ENCODE measurements at regions not wholly inside any gene's neighbourhood (a gene's known extent, or its start where the extent isn't known, plus 50 kb on each side); places are given as distances from the start of the nearest gene placed in this dataset.
"Not testable (repeated sequence)": the region's sequence is repeated elsewhere in the genome, so short reads cannot be mapped to it uniquely, and the experiment has no call there.

DNA sequence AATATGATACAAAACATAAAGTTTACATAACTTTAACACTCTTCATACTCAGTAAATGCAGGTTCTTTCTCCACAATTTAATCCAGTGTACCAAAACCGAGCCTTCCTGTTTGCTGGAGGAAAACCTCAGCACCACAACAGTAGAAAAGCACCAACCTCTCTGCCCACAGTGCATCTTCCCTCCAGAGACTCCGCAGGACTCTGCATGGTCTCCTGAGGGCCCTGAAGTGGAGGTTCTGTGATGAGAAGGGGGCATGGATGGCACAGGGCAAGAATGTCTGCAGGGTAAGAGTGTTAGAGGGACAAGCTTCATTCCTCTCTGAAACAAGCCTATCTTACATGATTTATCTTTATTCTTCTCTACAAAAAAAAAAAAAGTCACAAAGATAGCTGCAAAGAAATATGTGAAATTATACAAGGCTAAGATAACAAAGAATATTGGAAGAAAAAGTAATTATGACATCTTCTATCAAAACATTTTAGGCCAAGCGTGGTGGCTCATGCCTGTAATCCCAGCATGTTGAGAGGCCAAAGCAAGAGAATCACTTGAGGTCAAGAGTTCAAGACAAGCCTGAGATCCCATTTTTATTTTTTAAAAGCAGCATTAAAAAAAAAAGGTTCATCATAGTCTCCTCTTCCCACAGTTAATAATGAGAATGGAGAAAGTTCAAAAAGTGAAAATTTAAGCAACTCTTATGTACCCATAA lies 102.0 kb downstream of the VPREB1 start:
- DNase-seq, result no peak

DNA sequence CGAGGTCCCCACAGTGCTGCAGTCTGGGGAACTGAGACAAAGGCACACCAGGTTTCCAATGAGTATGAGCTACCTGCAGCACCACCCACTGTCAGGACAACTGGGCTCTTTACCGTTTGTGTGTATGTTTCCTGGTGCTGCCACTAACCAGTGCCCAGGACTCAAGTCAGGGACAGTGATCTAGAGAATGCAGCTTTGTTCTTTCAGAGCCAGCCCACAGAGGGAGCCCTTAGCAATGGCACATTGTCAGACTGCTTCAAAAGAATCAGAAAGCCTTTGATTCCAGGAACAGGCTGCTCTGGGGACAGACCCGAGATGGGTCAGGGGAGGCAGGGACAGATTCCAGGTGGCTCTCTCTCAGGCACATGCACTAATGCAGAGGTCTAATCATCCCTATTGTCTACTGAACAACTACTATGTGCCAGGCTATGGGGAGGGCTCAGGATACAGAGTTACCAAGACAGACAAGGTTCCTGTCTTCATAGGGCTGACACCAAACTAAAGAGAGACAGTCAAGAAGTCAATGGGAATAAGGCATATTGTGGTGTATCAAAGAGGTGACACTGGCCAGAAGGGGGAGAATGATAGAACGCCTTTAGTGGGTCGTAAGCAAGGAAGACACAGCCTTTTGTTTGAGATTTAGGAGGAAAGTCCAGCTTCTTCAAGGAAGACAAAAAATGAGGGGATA lies 103.7 kb downstream of the VPREB1 start:
- DNase-seq, result no peak

DNA sequence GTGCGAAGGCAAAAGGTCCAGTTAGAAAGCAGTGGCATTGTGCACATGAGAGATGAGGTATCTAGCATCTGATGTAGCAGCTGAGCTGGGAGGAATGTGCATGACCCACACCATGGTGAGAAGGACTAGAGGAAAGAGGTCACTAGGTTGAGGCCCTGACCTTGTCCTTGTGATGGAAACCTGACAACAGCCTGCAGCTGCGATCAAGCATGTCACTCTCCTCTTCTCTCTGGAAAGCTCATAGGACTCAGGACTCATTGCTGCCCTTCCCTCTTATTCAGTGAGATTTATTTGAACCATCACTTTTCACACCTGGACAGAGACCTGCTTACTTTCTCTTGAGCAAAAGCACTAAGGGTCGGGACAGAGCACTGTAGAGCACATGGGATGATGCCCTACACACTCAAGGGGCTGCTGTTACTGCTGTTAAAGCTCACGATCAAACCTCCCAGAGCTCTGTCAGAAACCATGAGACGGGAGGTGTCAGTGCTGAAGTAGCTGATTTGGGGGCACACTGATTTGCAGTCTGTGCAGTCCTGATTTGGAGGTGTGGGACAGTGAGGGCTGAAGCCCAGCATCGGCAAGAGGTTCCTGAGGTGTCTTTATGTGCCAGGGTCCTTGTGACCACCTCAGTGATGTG lies 104.3 kb downstream of the VPREB1 start:
- no peak for DNase-seq

DNA sequence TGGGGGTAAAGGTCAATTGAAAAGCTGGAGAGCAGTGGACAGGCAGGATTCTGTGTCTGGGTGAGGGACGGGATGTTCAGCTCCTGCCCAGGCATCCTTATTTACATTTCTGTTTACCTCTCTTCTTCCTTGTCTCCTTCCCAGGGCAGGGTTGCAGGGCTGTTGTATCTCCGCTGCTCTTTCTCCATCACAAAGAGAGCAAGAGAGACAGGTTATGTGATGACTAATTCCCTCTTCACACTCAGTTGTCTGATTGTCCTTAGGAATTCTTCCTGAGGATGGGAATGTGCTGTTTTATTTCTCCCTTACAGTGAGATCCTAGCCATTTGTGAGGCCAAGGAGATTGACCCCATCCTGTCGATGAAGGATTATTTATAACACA lies 104.9 kb downstream of the VPREB1 start:
- no peak for DNase-seq

DNA sequence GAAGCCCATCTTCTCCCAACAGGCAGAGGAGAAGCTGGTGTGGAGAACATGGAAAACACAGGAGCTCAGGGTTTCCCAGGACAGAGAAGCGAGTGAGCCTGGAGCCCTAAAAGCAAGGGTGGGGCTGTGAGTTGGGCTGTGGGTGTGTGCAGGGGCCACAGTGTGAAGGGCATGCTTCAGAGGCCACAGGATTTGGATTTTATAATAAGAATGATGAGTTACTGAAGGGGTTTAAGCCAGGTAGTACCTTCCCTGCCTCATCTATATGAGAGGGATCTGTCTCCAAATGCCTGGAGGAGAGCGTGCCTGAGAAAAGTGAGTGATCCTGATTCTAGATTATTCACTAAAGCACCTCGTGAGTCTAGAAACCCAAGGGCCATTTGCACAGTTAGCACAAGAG lies 106.8 kb downstream of the VPREB1 start:
- DNase-seq, result no peak

DNA sequence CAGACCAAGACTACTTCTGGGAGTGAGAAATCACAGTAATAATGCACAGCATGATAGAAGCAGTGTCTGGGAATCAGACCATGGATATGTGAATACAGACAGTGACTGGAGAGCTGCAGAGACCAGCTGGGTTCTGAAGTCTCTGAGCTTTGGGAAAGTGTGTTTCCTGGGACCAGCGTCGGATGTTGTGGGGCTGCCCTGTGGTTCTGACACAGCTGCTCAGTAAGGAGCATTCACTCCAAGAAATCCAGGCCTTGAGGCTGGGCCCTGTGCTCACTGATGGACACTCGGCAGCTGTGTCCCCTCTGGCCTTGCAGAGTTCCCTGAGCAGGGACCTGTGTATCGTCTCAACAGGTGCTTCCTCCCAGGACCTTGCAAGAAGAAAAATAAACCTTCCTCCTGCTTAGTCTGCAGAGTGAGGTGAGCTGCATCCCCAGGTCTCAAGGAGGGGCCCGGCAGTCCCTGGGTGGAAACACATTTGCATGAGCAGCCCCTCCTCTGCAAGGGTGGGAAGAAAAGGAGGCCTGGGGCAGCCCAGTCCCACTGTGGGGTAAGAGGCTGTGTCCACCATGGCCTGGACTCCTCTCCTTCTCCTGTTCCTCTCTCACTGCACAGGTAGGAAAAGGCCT lies 107.9 kb downstream of the VPREB1 start:
- DNase-seq, result no peak

DNA sequence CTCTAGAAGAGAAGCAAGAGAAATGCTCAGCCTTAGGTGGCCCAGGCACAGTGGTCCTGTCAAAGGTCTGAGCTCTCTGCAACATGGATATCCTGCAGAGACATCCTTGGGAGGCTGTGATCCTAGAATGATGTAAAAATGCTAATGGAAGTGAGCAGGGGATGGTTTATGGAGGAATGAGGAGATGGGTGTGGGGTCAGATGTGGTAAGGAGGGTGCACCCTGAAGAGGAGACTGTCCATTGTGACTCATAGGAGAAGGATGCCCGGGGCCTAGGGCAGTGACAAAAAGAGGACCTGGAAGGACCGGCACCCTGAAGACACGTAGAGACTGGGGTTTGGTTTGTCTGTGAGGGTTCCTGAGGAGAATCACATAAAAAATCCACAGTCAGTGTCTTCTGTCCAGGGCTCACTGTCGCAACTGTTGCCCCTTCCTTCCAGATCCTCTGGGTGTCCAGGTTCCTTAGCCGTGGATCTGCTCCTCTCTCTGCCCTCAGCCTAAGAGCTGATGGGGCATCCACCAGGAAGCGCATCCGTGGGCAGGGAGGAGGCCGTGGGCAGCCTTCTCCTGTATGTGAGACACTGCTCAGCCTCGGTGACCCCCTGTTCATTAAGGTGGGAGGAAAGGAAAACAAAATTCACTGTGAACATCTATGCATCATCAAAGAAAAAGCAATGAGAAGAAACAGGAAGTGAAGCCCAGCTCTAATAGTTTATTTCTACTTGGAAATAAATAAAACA lies 110.7 kb downstream of the VPREB1 start:
- DNase-seq, result no peak

DNA sequence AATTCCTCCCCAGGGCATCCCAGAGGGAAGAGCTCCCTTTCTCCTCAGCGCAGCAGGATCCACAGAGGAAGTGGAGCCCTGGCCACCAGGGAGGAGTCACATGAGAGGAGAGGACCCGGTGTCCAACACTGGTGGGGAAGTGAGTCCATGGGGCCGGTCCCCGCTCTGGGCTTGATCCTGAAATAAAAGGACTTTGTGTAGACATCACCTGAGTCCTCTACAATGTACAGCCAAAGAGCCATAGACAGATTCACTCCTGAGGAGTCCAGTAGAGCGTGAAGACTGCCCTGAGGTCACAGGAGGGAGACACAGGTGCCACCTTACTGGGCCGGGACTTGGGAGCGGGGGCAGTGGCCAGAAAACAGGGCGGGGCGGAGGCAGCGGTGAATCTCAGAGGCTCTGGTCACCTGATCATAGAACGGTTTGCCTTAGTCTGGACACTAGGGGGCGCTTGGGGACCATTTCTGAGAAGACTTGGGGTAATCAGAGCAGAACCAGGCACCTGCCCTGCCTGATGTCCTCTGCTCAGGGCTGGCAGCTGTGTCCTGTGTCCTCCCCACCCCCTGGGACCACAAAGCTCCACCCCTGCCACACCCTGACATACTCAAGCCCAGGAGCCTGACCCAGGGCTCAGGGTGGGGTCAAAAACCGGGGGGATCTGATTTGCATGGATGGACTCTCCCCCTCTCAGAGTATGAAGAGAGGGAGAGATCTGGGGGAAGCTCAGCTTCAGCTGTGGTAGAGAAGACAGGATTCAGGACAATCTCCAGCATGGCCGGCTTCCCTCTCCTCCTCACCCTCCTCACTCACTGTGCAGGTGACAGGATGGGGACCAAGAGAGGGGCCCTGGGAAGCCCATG lies 112.7 kb downstream of the VPREB1 start:
- peak; percentile 85 for DNase-seq

DNA sequence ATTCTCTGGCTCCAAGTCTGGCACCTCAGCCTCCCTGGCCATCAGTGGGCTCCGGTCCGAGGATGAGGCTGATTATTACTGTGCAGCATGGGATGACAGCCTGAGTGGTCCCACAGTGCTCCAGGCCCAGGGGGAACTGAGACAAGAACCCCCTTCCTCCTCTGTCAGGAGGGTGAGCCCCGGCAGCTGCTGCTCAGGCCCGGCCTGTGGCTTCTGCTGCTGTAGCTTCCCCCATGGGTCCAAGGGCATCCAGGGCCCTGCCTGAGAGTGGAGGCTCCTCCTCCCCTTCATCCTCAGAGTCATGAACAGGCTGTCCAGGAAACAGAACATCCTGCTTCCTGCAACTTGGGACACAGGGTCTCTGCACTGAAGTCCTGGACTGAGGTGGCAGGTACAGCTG lies 113.6 kb downstream of the VPREB1 start:
- no peak for DNase-seq

DNA sequence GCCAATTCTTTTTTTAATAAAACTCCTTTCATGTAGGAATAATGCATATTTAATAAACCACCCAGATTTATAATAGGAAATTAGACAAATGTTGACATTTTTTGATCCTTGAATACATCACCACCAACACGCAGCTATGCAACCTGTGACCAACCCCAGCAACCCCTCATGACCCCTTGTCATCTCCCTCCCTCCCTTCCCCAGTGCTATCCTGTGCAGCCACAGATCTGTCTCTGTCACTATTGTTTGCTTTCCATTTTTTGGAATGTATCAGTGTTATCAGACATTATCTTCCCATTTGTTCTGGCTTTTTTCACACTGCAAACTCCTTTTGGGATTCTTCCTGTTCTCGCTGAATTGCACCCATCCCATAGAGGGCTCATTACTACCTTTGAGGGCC lies 114.1 kb downstream of the VPREB1 start:
- no peak for DNase-seq

DNA sequence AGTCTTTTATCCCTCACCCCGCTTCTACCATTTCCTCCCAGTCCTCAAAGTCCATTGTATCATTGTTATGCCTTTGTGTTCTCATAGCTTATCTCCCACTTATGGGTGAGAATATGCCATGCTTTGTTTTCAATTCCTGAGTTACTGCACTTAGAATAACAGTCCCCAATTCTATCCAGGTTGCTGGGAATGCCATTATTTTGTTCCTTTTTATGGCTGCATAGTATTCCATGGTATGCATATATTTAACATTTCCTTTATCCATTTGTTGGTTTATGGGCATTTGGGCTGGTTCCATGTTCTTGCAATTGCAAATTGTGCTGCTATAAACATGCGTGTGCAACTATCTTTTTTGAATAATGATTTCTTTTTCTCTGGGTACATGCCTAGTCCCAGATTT lies 114.9 kb downstream of the VPREB1 start:
- DNase-seq, result no peak

DNA sequence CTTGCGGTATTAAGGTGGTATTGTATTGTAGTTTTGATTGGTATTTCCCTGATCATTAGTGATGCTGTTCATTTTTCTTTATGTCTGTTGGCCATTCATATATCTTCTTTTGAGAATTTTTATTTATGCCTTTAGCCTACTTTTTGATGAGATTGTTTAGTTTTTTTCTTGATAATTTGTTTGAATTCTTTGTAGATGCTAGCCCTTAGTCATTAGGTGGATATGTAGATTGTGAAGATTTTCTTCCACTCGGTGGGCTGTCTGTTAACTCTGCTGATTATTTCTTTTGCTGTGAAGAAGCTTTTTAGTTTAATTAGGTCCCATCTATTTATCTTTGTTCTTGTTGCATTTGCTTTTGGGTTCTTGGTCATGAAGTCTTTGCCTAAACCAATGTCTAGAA lies 115.4 kb downstream of the VPREB1 start:
- no peak for DNase-seq

DNA sequence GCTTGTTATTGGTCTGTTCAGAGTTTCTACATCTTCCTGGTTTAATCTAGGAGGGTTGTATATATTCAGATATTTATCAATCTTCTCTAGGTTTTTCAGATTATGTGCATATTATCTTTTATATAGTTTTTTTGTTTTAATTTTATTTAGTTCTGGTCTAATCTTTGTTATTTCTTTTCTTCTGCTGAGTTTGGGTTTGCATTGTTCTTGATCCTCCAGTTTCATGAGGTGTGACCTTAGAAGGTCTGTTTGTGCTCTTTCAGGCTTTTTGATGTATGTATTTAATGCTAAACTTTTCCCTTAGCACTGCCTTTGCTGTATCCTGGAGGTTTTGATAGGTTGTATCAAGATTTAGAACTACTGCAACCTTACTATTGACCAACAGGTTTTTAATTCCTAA lies 117.7 kb downstream of the VPREB1 start:
- DNase-seq, result no peak

DNA sequence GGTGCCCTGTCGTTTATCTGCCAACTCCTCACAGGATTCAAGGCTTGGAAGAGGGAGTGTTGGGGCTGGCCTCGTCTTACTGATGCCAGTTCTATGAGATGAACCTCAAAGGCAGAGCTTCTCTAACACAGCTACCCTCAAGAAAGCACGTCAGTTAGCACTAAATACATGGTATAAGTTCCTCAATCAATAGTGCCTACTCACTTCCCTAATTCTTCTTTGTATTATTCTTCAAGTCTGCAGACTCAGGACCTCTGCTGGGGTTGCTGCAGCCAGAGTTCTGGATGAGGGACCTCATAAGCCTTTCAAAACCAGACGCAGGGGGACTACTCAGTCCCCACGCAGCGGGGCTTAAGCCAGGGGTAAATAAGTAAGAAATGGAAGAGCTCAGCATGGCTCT lies 118.3 kb downstream of the VPREB1 start:
- no peak for DNase-seq

DNA sequence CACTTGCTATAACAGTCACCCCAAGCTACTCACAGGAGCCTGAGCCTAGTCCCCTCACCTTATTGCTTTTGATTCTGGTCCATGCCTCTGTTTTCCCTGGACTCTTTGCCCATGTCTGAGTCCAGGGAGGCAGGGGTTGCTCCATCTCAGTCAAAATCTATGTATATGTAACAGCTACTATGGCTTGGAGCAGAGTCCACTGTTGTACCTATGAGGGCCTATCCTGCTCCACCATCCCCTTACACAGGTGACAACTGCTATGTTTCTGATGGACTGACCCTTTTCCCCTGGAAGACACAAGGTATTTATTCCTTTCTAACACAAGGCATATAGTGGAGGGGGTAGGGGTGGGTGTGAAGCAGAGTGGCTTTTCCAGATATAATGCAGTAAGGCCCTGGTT lies 119.6 kb downstream of the VPREB1 start:
- no peak for DNase-seq

DNA sequence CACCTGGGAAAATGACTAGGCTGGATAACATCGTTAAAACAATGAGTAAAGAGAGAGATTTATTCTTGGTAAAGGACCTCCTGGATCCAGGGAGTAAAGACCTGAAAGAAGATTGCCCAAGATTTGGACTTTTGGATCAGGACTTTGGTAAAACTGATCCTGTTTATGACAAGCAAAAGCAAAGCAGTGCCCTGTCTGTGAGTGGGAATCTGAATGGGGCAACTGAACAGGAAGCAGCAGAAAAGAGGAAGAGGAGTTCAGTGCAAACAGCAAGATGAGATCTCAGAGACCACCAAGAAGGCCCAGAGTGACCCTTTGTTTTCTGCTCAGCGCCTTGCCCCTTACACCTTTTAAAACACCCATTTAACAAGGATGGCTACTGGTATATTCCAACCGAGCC lies 122.0 kb downstream of the VPREB1 start:
- DNase-seq, result no peak

DNA sequence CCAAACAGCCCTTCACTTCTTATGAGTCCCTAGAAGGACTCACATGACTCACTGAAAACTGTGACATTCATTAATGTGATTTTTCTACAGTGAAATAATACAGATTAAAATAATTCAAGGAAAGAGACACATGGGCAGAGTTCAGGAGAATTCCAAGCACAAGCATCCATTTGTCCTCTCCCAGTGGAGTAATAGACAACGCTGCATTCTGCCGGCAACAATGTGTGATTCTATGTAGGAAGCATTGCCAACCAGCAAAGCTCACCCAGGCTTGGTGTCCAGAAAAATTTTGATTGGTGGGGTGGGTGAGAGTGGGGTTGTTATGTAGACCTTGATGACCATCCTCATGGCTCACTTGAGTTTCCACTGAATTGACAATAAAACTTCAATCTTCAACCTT lies 123.9 kb downstream of the VPREB1 start:
- no peak for DNase-seq

DNA sequence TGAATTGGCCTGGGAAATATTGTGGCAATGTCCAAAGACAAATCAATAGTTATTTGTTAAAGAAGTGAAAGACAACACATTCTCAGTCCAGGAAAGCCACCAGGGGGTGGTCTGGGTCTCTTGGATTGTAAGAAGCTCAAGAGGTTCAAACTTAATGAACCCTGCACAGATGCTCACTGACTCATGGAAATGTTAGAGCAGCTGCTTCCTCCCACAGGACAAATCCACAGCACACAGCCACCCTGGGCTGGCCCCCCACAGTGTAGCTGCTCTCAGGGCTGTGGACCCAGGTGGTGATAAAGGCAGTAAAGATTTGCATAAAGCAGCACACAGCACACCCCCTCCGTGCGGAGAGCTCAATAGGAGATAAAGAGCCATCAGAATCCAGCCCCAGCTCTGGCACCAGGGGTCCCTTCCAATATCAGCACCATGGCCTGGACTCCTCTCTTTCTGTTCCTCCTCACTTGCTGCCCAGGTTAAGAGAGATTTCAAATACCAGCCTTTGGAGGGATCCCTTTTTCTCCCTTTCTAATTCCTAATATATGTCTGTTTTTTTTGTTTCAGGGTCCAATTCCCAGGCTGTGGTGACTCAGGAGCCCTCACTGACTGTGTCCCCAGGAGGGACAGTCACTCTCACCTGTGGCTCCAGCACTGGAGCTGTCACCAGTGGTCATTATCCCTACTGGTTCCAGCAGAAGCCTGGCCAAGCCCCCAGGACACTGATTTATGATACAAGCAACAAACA lies 124.8 kb downstream of the VPREB1 start:
- not testable (repeated sequence) for DNase-seq

DNA sequence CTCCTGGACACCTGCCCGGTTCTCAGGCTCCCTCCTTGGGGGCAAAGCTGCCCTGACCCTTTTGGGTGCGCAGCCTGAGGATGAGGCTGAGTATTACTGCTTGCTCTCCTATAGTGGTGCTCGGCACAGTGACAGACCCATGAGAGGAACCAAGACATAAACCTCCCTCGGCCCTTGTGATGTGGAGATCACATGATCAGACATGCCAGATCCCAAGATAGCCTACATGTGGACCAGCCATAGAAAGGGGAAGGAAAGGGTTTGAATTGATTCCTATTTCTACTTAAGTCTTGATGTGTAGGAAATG lies 125.3 kb downstream of the VPREB1 start:
- DNase-seq, result no peak

DNA sequence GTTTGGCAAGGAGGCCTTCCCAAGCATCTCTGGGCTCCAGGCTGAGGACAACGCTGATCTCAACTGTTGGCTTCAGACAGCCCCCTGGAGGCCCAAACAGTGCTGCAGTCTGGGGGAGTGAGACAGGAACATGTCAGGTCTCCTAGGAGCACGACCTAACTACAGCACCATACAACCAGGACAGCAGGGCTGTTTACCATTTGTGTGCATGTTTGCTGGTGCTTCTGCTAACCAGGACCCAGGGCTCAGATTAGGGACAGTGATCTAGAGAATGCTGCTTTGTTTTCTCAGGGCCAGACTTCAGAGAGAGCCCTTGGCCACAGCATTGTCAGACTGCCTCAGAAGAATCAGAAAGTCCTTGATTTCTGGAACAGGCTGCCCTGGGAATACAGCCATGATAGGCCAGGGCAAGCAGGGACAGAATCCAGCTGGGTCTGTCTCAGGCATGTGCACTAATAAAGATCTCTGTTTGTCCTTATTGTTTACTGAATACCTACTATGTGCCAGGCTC lies 126.5 kb downstream of the VPREB1 start:
- no peak for DNase-seq

DNA sequence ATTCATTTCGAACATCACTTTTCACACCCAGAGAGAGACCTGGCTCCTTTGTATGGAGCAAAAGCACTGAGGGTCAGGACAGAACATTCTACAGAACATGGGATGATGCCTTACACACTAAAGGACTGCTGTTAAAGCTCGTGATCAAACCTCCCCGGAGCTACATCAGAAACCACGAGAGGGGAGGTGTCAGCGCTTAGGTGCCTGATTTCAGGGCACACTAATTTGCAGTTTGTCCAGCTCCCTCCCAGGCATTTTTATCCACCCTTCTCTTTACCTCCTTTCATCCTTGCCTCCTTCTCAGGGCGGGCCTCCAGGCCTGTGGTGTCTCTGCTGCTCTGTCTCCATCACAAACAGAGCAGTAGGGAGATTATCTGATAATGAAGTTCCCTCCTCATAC lies 127.5 kb downstream of the VPREB1 start:
- no peak for DNase-seq

DNA sequence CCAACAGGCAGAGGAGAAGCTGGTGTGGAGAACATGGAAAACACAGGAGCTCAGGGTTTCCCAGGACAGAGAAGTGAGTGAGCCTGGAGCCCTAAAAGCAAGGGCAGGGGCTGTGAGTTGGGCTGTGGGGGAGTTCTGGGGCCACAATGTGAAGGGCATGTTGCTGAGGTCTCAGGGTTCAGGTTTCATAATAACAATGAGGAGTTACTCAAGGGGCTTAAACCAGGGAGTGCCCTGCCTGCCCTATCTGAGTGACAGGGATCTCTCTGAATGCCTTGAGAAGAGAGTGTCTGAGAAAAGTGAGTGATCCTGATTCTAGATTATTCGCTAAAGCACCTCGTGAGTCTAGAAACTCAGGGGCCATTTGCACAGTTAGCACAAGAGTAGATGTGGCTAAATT lies 129.6 kb downstream of the VPREB1 start:
- DNase-seq, result no peak
